OCI-LY3 (cell line): ENCODE measurements at regions not wholly inside any gene's neighbourhood (a gene's known extent, or its start where the extent isn't known, plus 50 kb on each side); places are given as distances from the start of the nearest gene placed in this dataset.

Experiments used
- CTCF ChIP-seq: fragments of 200-600, 300-600 bp; sonication (generic); IDR thresholded peaks from 2 replicates; pipeline ENCODE4 v1.5.1; 2014; ENCODE audit warnings: antibody characterized with exemption, low read length, low read depth
- EZH2phosphoT487 ChIP-seq: fragments of 200-600 bp; shearing (Covaris generic); IDR thresholded peaks from 2 replicates; pipeline ENCODE4 v1.6.1; 2018; ENCODE audit warnings: antibody characterized with exemption, mixed run types, low read depth

GRCh38 chr2:48148841-48149430 lies 165.5 kb upstream of the FOXN2 start:
- no peak for TF ChIP-seq CTCF
- TF ChIP-seq EZH2phosphoT487, result no peak
